Vagina (tissue), 2 donors: ENCODE measurements at regions not wholly inside any gene's neighbourhood (a gene's known extent, or its start where the extent isn't known, plus 50 kb on each side); places are given as distances from the start of the nearest gene placed in this dataset.

ENCODE experiments used
- CTCF ChIP-seq, 3 experiments: fragments of 450-650 bp in 2 of 3; fragments of 200-600 bp in 1 of 3; sonication (generic) in 1 of 3; IDR thresholded peaks; one replicate each; pipeline ENCODE4 v1.5.1; 2017 to 2019; ENCODE audit warnings: antibody characterized with exemption in 3 of 3, mild to moderate bottlenecking in 2 of 3, moderate library complexity in 2 of 3
- POLR2A ChIP-seq, 2 donors: fragments of 450-650 bp; IDR thresholded peaks; one replicate each; pipeline ENCODE4 v1.6.1; 2017; ENCODE audit warnings: antibody characterized with exemption in 2 of 2, mild to moderate bottlenecking in 2 of 2, moderate library complexity in 2 of 2
- POLR2AphosphoS5 ChIP-seq, 2 donors: sonication (generic); formaldehyde crosslinking; IDR thresholded peaks; one replicate each; pipeline ENCODE4 v1.9.0; 2017; ENCODE audit warnings: antibody characterized with exemption in 2 of 2, mild to moderate bottlenecking in 2 of 2, low read depth in 1 of 2; ENCODE audit not compliant: insufficient read depth in 1 of 2

- TF ChIP-seq CTCF (IDR thresholded peaks at IDR 0.05) (no peak), POLR2A (IDR thresholded peaks at IDR 0.05) (no peak), POLR2AphosphoS5 (IDR thresholded peaks at IDR 0.05; ENCODE audit: insufficient read depth in 1 of 2, low read depth in 1 of 2) (no peak)
Measured at GRCh38 chr16:9306753-9307152, 215.3 kb downstream of the HAPSTR1 start.
